H9 (cell line): ENCODE measurements at regions not wholly inside any gene's neighbourhood (a gene's known extent, or its start where the extent isn't known, plus 50 kb on each side); places are given as distances from the start of the nearest gene placed in this dataset.

Source experiments
- DNase-seq: peaks from one replicate; pipeline ENCODE4 v3.0.0-alpha.2; 2017
- H2AFZ ChIP-seq: one replicate; pipeline ENCODE4 v1.6.1; 2013; ENCODE audit warnings: mild to moderate bottlenecking, low read length, control low read depth, moderate library complexity
- H2AK5ac ChIP-seq: 2 replicates; pipeline ENCODE4 v1.6.1; 2013; ENCODE audit warnings: low read length, control low read depth, mixed read lengths; ENCODE audit not compliant: insufficient read length
- H2BK120ac ChIP-seq: one replicate; pipeline ENCODE4 v1.6.1; 2013; ENCODE audit warnings: low read depth, mild to moderate bottlenecking, low read length, control low read depth, inconsistent platforms; ENCODE audit not compliant: poor library complexity, severe bottlenecking
- H2BK12ac ChIP-seq: 2 replicates; pipeline ENCODE4 v1.6.1; 2013; ENCODE audit warnings: low read length, control low read depth, mixed read lengths, low read depth; ENCODE audit not compliant: insufficient read length
- H2BK15ac ChIP-seq: 2 replicates; pipeline ENCODE4 v1.6.1; 2013; ENCODE audit warnings: low read depth, low read length, control low read depth
- H2BK20ac ChIP-seq: one replicate; pipeline ENCODE4 v1.6.1; 2013; ENCODE audit warnings: low read depth, mild to moderate bottlenecking, low read length, control low read depth, inconsistent platforms; ENCODE audit not compliant: poor library complexity, severe bottlenecking
- H2BK5ac ChIP-seq: 2 replicates; pipeline ENCODE4 v1.6.1; 2013; ENCODE audit warnings: low read length, control low read depth, mixed read lengths; ENCODE audit not compliant: insufficient read length
- H3K14ac ChIP-seq: 2 replicates; pipeline ENCODE4 v1.6.1; 2013; ENCODE audit warnings: low read length, control low read depth; ENCODE audit not compliant: insufficient read depth
- H3K18ac ChIP-seq: 2 replicates; pipeline ENCODE4 v1.6.1; 2013; ENCODE audit warnings: low read depth, mild to moderate bottlenecking, mixed read lengths, low read length, control low read depth; ENCODE audit not compliant: insufficient read length
- H3K23ac ChIP-seq: 2 replicates; pipeline ENCODE4 v1.6.1; 2013; ENCODE audit warnings: low read length, control low read depth, mixed read lengths, low read depth; ENCODE audit not compliant: insufficient read length
- H3K23me2 ChIP-seq: 2 replicates; pipeline ENCODE4 v1.6.1; 2013; ENCODE audit warnings: low read depth, mild to moderate bottlenecking, mixed read lengths, low read length, control low read depth; ENCODE audit not compliant: insufficient read length, poor library complexity, severe bottlenecking
- H3K27ac ChIP-seq: 2 replicates; pipeline ENCODE4 v1.5.1; 2013; ENCODE audit warnings: low read length, control low read depth, mixed read lengths, low read depth; ENCODE audit not compliant: insufficient read length
- H3K27me3 ChIP-seq: 2 replicates; pipeline ENCODE4 v1.6.1; 2013; ENCODE audit warnings: low read length, control low read depth, inconsistent platforms; ENCODE audit not compliant: insufficient read depth
- H3K4ac ChIP-seq: 2 replicates; pipeline ENCODE4 v1.6.1; 2013; ENCODE audit warnings: low read depth, mild to moderate bottlenecking, control low read depth, inconsistent platforms, low read length, moderate library complexity
- H3K4me1 ChIP-seq: 2 replicates; pipeline ENCODE4 v1.6.1; 2013; ENCODE audit warnings: low read length, control low read depth, inconsistent platforms; ENCODE audit not compliant: insufficient read depth
- H3K4me2 ChIP-seq: 2 replicates; pipeline ENCODE4 v1.6.1; 2013; ENCODE audit warnings: low read length, control low read depth, mixed read lengths; ENCODE audit not compliant: insufficient read length, insufficient read depth
- H3K56ac ChIP-seq: 2 replicates; pipeline ENCODE4 v1.6.1; 2013; ENCODE audit warnings: low read depth, mild to moderate bottlenecking, mixed read lengths, low read length, control low read depth; ENCODE audit not compliant: insufficient read length
- H3K79me1 ChIP-seq: 2 replicates; pipeline ENCODE4 v1.6.1; 2013; ENCODE audit warnings: low read depth, mild to moderate bottlenecking, moderate library complexity, low read length, control low read depth, inconsistent platforms; ENCODE audit not compliant: insufficient read depth, poor library complexity, severe bottlenecking
- H3K79me2 ChIP-seq: 2 replicates; pipeline ENCODE4 v1.6.1; 2013; ENCODE audit warnings: low read length, control low read depth, inconsistent platforms; ENCODE audit not compliant: insufficient read depth
- H3K9ac ChIP-seq: 2 replicates; pipeline ENCODE4 v1.6.1; 2013; ENCODE audit warnings: low read length, control low read depth, mixed read lengths; ENCODE audit not compliant: insufficient read length; ENCODE audit errors: extremely low read depth
- H3K9me3 ChIP-seq: one replicate; pipeline ENCODE4 v1.6.1; 2013; ENCODE audit warnings: low read depth, low read length, inconsistent platforms; ENCODE audit not compliant: control insufficient read depth
- H3T11ph ChIP-seq: one replicate; pipeline ENCODE4 v1.6.1; 2013; ENCODE audit warnings: mild to moderate bottlenecking, low read length, control low read depth, inconsistent platforms
- H4K20me1 ChIP-seq: one replicate; pipeline ENCODE4 v1.6.1; 2013; ENCODE audit not compliant: control insufficient read depth, insufficient read length, insufficient read depth
- H4K5ac ChIP-seq: 2 replicates; pipeline ENCODE4 v1.6.1; 2013; ENCODE audit warnings: low read depth, mild to moderate bottlenecking, mixed read lengths, low read length, control low read depth; ENCODE audit not compliant: insufficient read length
- H4K8ac ChIP-seq: replicated peaks from 2 replicates; pipeline ENCODE4 v1.6.1; 2013; ENCODE audit warnings: low read length, control low read depth, mixed read lengths, low read depth; ENCODE audit not compliant: insufficient read length
- H4K91ac ChIP-seq: 2 replicates; pipeline ENCODE4 v1.6.1; 2013; ENCODE audit warnings: low read depth, mild to moderate bottlenecking, moderate library complexity, mixed read lengths, low read length, control low read depth; ENCODE audit not compliant: insufficient read length
- H3K27ac Mint-ChIP-seq, 3 experiments: 2 replicates in 2 of 3; 3 replicates in 1 of 3; pipeline ENCODE4 v1.8.0; 2020 to 2021; ENCODE audit warnings: mixed read lengths in 3 of 3, mild to moderate bottlenecking in 1 of 3, moderate library complexity in 1 of 3
- H3K27me3 Mint-ChIP-seq: 2 replicates; pipeline ENCODE4 v1.8.0; 2021; ENCODE audit warnings: low read depth, mild to moderate bottlenecking, moderate library complexity, mixed read lengths
- H3K36me3 Mint-ChIP-seq, 3 experiments: 2 replicates in 2 of 3; 3 replicates in 1 of 3; pipeline ENCODE4 v1.8.0; 2020 to 2021; ENCODE audit warnings: low read depth in 3 of 3, mixed read lengths in 3 of 3; ENCODE audit not compliant: insufficient read depth in 1 of 3
- H3K4me1 Mint-ChIP-seq, 2 experiments: 2 replicates each; pipeline ENCODE4 v1.8.0; 2020; ENCODE audit warnings: mixed read lengths in 2 of 2
- H3K4me3 Mint-ChIP-seq, 2 experiments: 2 replicates in 1 of 2; 3 replicates in 1 of 2; pipeline ENCODE4 v1.8.0; 2020 to 2021; ENCODE audit warnings: mild to moderate bottlenecking in 2 of 2, mixed read lengths in 2 of 2, moderate library complexity in 1 of 2
- H3K9me3 Mint-ChIP-seq, 2 experiments: 2 replicates in 1 of 2; 3 replicates in 1 of 2; pipeline ENCODE4 v1.8.0; 2020; ENCODE audit warnings: mild to moderate bottlenecking in 2 of 2, mixed read lengths in 2 of 2, moderate library complexity in 1 of 2
- CTCF ChIP-seq: fragments of 200-600 bp; sonication (generic); conservative IDR thresholded peaks from 3 replicates; pipeline ENCODE4 v1.8.0; 2021; ENCODE audit warnings: antibody characterized with exemption, mild to moderate bottlenecking
- WGBS: extraction: QIAGEN DNeasy Blood & Tissue Kit; methylation state at CpG from one replicate; pipeline ENCODE4 v1.1.7; 2013; ENCODE audit warnings: missing lambda C conversion rate, low lambda C conversion rate, mixed read lengths; ENCODE audit not compliant: insufficient read length; ENCODE audit errors: extremely low coverage; 5-methylcytosine and 5-hydroxymethylcytosine counted together

- no peak overlapping the region for H3K9ac ChIP-seq
- H3K27me3 ChIP-seq = no peaks in the 10 kb centered on the region
- H3K4me1 ChIP-seq = no peaks in the 10 kb centered on the region
- H2BK120ac ChIP-seq = no peak overlapping the region
- H2BK12ac ChIP-seq = no peak overlapping the region
- H4K20me1 ChIP-seq = no peaks in the 10 kb centered on the region
- no peak overlapping the region for H3K18ac ChIP-seq
- Mint-ChIP-seq H3K4me3 (no peak overlapping the region), H3K9me3 (no peaks in the 10 kb centered on the region), H3K4me1 (peaks cover 6% of the 10 kb centered on the region in 2 experiments; a peak in 3 of 4 replicates), H3K27ac (no peak overlapping the region), H3K27me3 (peaks cover 72% of the 10 kb centered on the region), H3K36me3 (no peaks in the 10 kb centered on the region)
- no peak overlapping the region for H2AK5ac ChIP-seq
- H2AFZ ChIP-seq = no peak overlapping the region
- no peak overlapping the region for H3K14ac ChIP-seq
- H3K56ac ChIP-seq = no peak overlapping the region
- H2BK5ac ChIP-seq = no peak overlapping the region
- H4K5ac ChIP-seq = no peak overlapping the region
- DNase-seq = peak; percentile 70
- H3T11ph ChIP-seq = no peak overlapping the region
- no peak overlapping the region for H3K4me2 ChIP-seq
- H2BK20ac ChIP-seq = no peak overlapping the region
- H3K79me2 ChIP-seq = no peaks in the 10 kb centered on the region
- H4K91ac ChIP-seq = no peak overlapping the region
- WGBS = no CpG with 5 or more reads among the region's 9 CpGs
- H3K79me1 ChIP-seq = no peaks in the 10 kb centered on the region
- no peak overlapping the region for H3K4ac ChIP-seq
- no peak overlapping the region for H4K8ac ChIP-seq
- H3K9me3 ChIP-seq = no peaks in the 10 kb centered on the region
- H2BK15ac ChIP-seq = no peak overlapping the region
- H3K27ac ChIP-seq = no peak overlapping the region
- TF ChIP-seq CTCF = peak; percentile 81
- H3K23me2 ChIP-seq = no peaks in the 10 kb centered on the region
- no peak overlapping the region for H3K23ac ChIP-seq
Measured at GRCh38 chr7:32204361-32205018, 134.3 kb upstream of the PDE1C start.
